Neuron (in vitro differentiated cells): ENCODE measurements at regions not wholly inside any gene's neighbourhood (a gene's known extent, or its start where the extent isn't known, plus 50 kb on each side); places are given as distances from the start of the nearest gene placed in this dataset.
"Not testable (repeated sequence)": the region's sequence is repeated elsewhere in the genome, so short reads cannot be mapped to it uniquely, and the experiment has no call there.

ENCODE experiments used
- H2AFZ ChIP-seq: one replicate; pipeline ENCODE4 v1.6.1; 2013; ENCODE audit warnings: low read depth, mild to moderate bottlenecking, inconsistent platforms, low read length, moderate library complexity
- H3K27me3 ChIP-seq: one replicate; pipeline ENCODE4 v1.6.1; 2013; ENCODE audit warnings: low read length; ENCODE audit not compliant: insufficient read depth
- H3K36me3 ChIP-seq: one replicate; pipeline ENCODE4 v1.6.1; 2013; ENCODE audit warnings: low read length; ENCODE audit not compliant: insufficient read depth
- H3K4me1 ChIP-seq: one replicate; pipeline ENCODE4 v1.6.1; 2013; ENCODE audit warnings: low read length; ENCODE audit not compliant: insufficient read depth
- H3K4me3 ChIP-seq: 2 replicates; pipeline ENCODE4 v1.5.1; 2013; ENCODE audit warnings: mild to moderate bottlenecking, low read length, moderate library complexity
- H3K9me3 ChIP-seq: one replicate; pipeline ENCODE4 v1.6.1; 2013; ENCODE audit warnings: low read length

GRCh38 chr14:65840786-65841185 lies 428.3 kb downstream of the FUT8 start:
- H2AFZ ChIP-seq: no peak overlapping the region
- no peaks in the 10 kb centered on the region for H3K36me3 ChIP-seq
- H3K4me1 ChIP-seq: no peaks in the 10 kb centered on the region
- no peaks in the 10 kb centered on the region for H3K27me3 ChIP-seq
- H3K4me3 ChIP-seq: no peak overlapping the region
- H3K9me3 ChIP-seq: no peaks in the 10 kb centered on the region

- Histone ChIP-seq H3K9me3 (no peaks in the 10 kb centered on the region), H3K27me3 (no peaks in the 10 kb centered on the region), H2AFZ (no peak overlapping the region), H3K4me3 (no peak overlapping the region), H3K36me3 (no peaks in the 10 kb centered on the region), H3K4me1 (peaks cover 11% of the 10 kb centered on the region)
These were observed 433.8 kb downstream of the FUT8 start for GRCh38 chr14:65846196-65846868.

- Histone ChIP-seq H3K4me3 (no peak overlapping the region), H3K9me3 (no peaks in the 10 kb centered on the region), H2AFZ (no peak overlapping the region), H3K4me1 (peaks cover 11% of the 10 kb centered on the region), H3K27me3 (no peaks in the 10 kb centered on the region), H3K36me3 (no peaks in the 10 kb centered on the region)
These were observed 434.7 kb downstream of the FUT8 start for GRCh38 chr14:65847075-65847847.

DNA sequence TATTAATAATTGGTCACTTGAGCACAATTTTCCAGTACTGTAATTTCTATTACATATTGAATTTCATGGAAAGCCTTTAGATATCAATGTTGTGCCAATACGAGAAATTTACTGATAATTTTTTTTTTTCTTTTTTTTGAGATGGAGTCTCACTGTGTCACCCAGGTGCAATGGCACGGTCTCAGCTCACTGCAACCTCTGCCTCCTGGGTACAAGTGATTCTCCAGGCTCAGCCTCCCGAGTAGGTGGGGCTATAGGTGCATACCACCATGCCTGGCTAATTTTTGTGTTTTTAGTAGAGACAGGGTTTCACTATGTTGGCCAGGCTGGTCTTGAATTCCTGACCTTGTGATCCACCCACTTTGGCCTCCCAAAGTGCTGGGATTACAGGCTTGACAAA lies 435.4 kb downstream of the FUT8 start:
- not testable (repeated sequence) for H2AFZ ChIP-seq, H3K36me3 ChIP-seq, H3K9me3 ChIP-seq, H3K27me3 ChIP-seq, H3K4me3 ChIP-seq
- peaks cover 11% of the 10 kb centered on the region for H3K4me1 ChIP-seq

DNA sequence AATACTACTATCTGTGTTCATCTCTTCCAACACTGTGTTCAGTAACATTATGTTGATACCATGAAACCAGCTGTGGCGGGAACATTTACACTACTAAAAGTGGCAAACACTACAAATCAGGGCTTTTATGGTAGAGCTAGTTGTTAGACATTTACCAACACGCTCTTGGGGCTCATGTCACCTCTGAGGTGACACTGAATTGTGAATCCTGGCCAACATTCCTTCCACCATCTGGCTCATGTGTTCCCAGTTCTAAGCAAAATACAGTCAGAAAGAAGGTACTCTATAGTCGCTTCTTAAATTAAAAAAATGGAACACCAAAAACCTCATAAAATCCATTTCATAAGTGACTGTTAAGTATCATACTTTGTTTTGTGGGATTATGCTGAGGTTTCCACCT lies 436.6 kb downstream of the FUT8 start:
- no peak overlapping the region for H3K4me3 ChIP-seq
- no peaks in the 10 kb centered on the region for H3K9me3 ChIP-seq
- no peaks in the 10 kb centered on the region for H3K36me3 ChIP-seq
- no peaks in the 10 kb centered on the region for H3K27me3 ChIP-seq
- peaks cover 11% of the 10 kb centered on the region for H3K4me1 ChIP-seq
- H2AFZ ChIP-seq: no peak overlapping the region

- Histone ChIP-seq H3K36me3 (no peaks in the 10 kb centered on the region), H3K27me3 (no peaks in the 10 kb centered on the region)
These were observed 437.0 kb downstream of the FUT8 start for GRCh38 chr14:65849558-65849957.

GRCh38 chr14:65850429-65851135 lies 438.1 kb downstream of the FUT8 start:
- no peak overlapping the region for H2AFZ ChIP-seq
- H3K36me3 ChIP-seq: no peaks in the 10 kb centered on the region
- H3K4me1 ChIP-seq: peaks cover 11% of the 10 kb centered on the region
- no peaks in the 10 kb centered on the region for H3K9me3 ChIP-seq
- H3K4me3 ChIP-seq: no peak overlapping the region
- no peaks in the 10 kb centered on the region for H3K27me3 ChIP-seq

More at GRCh38 chr14:65849558-65849957, 437.0 kb downstream of the FUT8 start:
- no peak overlapping the region for H2AFZ ChIP-seq
- no peaks in the 10 kb centered on the region for H3K9me3 ChIP-seq
- no peak overlapping the region for H3K4me3 ChIP-seq
- peaks cover 11% of the 10 kb centered on the region for H3K4me1 ChIP-seq

DNA sequence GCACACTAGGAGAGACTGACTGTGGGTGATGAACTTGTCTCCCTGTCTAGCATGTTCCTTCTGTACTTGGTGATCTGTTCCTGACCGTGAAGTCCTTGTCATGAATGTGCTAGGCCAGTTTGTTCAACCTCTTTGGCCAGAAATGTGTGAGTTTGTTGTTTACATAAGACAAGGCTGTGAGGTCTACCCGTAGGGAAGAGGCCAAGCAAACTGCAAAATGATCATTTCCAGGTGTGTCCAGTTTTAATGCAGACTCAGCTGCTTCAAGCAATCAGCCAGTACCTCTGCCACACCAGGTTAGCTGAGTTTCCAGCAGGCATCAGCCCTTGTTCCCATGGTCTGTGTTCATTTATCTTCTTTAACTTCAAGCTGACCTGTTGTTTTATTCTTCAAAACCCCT lies 440.2 kb downstream of the FUT8 start:
- Histone ChIP-seq H3K36me3 (no peaks in the 10 kb centered on the region), H3K4me3 (no peak overlapping the region), H2AFZ (no peak overlapping the region), H3K27me3 (no peaks in the 10 kb centered on the region), H3K9me3 (no peaks in the 10 kb centered on the region), H3K4me1 (no peaks in the 10 kb centered on the region)

DNA sequence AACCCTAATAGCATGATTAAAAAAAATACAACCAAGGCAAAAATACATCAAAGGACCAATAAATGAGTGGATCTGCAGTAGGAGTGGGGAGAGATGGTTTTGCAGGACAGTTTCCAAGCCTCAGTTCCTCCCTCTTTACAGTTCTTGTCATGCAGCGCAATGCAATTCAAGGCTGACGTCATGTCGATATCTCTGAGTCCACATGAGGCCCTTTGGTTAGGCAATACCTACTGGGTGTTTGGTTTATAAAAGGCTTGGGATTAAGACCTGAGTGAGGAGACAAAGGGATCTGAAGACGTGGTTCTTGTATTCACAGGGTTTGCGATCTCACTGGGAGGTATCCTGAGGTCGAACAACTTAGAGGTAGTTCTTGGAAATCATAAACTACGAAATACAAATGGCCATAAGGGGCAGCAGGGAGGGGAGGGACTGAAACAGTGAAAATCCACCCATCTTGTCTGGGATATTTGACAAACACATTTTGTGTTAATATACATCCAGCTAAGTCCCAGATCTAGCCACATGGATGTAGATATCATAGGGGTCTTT lies 441.0 kb downstream of the FUT8 start:
- Histone ChIP-seq H2AFZ (no peak overlapping the region), H3K4me3 (no peak overlapping the region), H3K9me3 (no peaks in the 10 kb centered on the region), H3K36me3 (no peaks in the 10 kb centered on the region), H3K27me3 (no peaks in the 10 kb centered on the region), H3K4me1 (no peaks in the 10 kb centered on the region)

GRCh38 chr14:65854215-65854614 lies 441.7 kb downstream of the FUT8 start:
- Histone ChIP-seq H2AFZ (no peak overlapping the region), H3K36me3 (no peaks in the 10 kb centered on the region), H3K4me1 (no peaks in the 10 kb centered on the region), H3K4me3 (no peak overlapping the region), H3K9me3 (no peaks in the 10 kb centered on the region), H3K27me3 (no peaks in the 10 kb centered on the region)

DNA sequence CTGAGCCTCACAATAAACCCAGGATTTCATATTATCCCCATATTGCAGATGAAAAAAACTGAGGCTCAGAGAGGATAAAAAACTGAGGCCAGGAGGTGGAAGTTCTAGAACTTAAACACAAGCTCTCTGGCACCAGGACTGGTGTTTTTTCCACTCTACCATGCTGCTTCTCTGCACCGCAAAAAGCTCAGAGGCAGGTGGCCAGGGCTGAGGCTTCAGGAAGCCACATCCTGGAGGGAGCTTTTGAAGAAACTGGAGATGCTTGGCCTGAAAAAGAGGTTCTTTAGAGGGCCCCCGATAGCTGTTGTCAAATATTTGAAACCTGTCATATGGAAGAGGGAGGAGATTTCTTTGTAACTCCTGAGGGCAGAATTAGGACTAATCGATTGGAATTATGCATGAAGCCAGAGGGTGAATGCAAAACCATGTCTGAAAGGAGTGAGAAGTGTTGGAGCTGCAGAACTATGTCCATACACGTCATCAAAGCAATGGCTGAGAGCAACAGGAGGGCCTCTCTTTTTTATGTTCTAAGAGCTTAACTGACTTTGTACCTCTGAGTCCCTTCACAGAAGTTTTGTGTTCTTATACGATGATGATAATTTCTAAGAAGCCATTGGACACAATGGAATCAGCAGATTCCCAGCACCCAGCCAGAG lies 448.6 kb downstream of the FUT8 start:
- Histone ChIP-seq H2AFZ (no peak overlapping the region), H3K4me3 (no peak overlapping the region), H3K9me3 (no peaks in the 10 kb centered on the region), H3K36me3 (no peaks in the 10 kb centered on the region), H3K4me1 (no peaks in the 10 kb centered on the region), H3K27me3 (no peaks in the 10 kb centered on the region)

DNA sequence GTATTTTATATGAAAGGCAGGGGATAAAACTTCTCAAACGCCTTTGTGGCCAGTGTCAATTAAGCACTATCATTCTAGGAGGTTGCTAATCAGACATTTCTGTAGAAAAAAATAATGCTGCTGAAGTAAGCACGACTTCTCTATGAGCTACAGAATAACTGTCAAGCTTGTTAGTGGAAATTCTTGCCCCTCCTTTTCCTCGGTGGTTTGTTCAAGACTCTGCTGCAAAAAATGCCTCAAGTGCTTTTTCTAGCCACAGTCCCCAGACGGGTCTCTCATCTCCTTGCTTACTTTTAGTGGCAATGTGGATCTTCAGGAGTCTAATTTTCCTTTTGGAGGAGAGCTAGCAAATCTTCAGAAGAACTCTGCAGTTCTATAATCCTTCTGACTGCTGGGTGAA lies 452.0 kb downstream of the FUT8 start:
- Histone ChIP-seq H2AFZ (no peak overlapping the region), H3K4me1 (no peaks in the 10 kb centered on the region), H3K36me3 (no peaks in the 10 kb centered on the region), H3K9me3 (no peaks in the 10 kb centered on the region), H3K27me3 (no peaks in the 10 kb centered on the region), H3K4me3 (no peak overlapping the region)

DNA sequence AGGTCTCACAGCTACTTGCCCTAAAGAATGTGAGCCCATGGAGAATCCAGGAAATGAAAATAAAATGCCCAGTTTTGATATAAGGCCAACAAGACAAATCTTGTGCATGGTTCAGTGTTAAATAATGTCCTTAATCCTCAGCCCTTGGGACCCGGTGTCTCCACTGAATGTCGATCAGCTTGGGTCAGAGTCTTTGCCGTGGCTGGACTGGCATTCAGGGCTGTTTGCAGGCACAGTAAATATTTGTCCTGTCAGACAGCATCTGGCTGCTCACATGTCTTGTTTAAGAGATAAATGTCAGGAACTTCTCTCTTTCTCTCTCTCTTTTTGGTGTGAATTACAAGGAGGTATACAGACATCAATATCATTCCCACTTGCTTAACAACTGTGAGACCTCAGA lies 452.5 kb downstream of the FUT8 start:
- Histone ChIP-seq H3K36me3 (no peaks in the 10 kb centered on the region), H3K27me3 (no peaks in the 10 kb centered on the region), H3K4me3 (no peak overlapping the region), H2AFZ (no peak overlapping the region), H3K4me1 (no peaks in the 10 kb centered on the region), H3K9me3 (no peaks in the 10 kb centered on the region)
